EL (cell line): ENCODE measurements at regions not wholly inside any gene's neighbourhood (a gene's known extent, or its start where the extent isn't known, plus 50 kb on each side); places are given as distances from the start of the nearest gene placed in this dataset.
"Not testable (repeated sequence)": the region's sequence is repeated elsewhere in the genome, so short reads cannot be mapped to it uniquely, and the experiment has no call there.

Experiments
- DNase-seq: peaks from one replicate; pipeline ENCODE4 v3.0.0-alpha.2; 2016

DNA sequence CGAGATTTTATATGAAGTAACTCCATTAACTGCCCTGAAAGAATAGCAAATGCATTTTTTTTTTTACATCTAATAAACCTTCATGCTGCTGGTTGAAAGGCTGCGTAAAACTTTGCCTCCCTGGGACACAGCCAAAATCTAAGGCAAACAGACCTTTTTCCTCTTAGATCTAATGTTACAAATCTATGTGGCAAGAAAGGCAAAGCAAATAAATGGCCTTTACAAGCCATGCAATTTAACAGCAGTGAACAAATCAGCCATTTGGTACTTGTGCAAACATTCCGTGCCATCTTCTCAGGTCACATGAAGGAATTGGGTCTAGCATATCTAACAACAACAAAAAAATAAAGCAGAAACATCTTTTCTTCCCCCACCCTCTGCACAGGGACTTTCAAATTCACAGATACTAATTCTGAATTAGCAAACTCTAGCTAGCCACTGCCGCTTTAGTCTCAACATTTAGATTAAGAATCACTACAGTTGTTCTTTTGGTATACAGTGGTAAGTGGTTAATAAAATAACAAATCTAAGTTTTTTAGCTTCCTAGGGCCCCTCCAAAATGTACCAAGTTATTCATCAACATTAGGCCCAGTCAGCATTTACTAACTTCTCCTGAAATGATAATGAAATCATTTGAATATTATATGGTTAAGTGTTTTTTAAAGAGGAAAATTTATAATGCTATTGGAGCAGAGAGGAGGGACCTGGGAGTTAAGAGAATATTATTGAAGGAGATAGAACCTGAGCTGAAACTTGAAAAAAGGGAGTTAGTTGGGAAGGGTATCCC, 593.8 kb downstream of the SMARCA1 start:
- DNase-seq: no peak

GRCh38 chrX:128928636-128929035, 594.7 kb downstream of the SMARCA1 start:
- no peak for DNase-seq

GRCh38 chrX:128927363-128927762, 595.9 kb downstream of the SMARCA1 start:
- no peak for DNase-seq

DNA sequence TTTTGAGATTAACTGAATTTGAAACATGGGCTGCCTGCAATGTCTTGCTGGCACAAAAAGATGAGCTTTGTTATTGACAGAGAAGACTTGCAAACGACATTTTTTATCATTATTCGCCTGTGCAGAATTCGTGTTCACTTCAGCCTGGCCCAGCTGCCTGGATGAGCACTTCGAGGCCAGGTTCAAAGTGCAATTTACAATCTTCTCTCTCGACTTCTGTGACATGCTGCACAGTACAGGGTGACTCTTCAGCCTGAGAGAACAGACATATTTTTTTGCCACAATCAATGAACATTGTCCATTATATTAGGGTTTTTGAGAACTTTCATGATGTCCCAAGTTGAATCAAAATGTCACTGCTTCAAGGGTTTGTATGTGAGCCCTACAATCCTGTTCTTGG, 616.5 kb downstream of the SMARCA1 start:
- no peak for DNase-seq

GRCh38 chrX:128901018-128901417, 622.3 kb downstream of the SMARCA1 start:
- no peak for DNase-seq

DNA sequence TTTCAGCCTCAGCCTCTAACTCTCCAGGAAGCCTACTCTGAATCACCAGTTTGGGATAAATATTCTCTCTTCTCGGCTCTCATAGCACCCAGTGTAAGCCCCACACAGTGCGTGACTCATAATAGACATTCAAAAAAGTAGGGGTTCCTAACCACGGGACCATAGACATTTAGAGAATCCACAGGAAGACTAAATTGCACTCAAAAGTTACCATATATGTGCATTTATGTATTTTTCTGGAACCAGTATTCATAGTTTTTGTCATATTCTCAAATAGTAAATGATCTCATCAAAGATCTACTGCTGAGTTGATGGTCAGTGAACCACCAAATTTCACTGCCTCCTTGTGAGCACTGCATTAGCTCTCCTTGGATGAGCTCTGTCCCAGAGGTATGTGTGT, 625.7 kb downstream of the SMARCA1 start:
- DNase-seq: no peak

GRCh38 chrX:128891554-128891953, 631.7 kb downstream of the SMARCA1 start:
- DNase-seq: no peak

DNA sequence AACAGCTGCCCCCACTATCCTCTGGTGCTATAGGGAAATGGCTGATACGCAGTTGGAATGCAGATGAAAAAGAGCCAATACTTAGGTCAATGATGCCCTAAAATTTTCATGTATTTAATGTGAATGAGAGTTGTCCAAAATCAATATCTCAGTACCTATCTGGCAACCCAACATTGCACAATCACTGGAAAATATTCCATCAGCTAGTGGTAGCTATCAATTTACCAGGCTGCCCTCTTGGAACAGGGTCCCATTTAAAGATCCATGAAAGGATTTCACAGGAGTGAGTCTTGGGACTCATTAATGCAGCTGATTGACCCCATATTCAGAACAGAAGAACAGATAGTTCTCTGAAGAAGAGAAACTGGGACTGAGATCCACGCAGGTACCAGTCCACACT, 638.9 kb downstream of the SMARCA1 start:
- DNase-seq: no peak

GRCh38 chrX:128883650-128884049, 639.6 kb downstream of the SMARCA1 start:
- DNase-seq: no peak

DNA sequence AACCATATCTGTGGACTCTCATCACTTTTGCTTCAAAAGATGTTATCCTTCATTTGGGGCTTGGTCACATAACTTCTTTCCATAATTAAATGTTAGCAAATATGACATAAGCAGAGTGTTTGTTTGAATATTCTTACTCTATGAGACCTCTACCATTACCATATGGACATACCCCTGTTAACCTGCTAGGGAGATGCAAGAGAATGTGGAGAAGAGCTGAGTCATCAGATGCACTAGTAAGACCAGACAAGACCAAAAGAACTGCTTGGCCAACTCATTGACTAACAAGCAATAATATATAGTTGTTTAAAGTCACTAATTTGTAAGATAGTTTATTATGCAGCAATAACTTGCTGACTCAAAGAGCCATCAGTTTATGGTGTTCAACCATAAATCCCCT, 652.9 kb downstream of the SMARCA1 start:
- DNase-seq: no peak

- no peak for DNase-seq
Measured at GRCh38 chrX:128862557-128862956, 660.7 kb downstream of the SMARCA1 start.

DNA sequence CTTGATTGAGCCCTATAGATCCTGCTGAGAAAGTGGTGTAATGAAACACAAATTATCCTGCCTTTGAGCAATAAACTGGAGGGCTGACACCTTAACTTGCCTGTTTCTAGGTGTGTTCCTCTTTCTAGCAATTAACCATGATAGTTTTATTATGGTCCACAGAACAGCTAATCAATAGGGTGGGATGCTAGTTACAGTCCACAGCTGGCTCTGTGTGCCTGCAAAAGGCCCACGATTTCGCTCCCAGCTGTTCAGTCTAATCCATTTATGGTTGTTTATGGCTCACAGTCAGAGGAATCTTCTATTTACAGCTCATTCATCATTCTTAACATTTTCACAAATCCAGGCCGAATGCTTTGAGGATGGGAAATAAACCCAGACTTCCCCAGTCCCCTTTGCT, 674.9 kb downstream of the SMARCA1 start:
- DNase-seq: no peak

DNA sequence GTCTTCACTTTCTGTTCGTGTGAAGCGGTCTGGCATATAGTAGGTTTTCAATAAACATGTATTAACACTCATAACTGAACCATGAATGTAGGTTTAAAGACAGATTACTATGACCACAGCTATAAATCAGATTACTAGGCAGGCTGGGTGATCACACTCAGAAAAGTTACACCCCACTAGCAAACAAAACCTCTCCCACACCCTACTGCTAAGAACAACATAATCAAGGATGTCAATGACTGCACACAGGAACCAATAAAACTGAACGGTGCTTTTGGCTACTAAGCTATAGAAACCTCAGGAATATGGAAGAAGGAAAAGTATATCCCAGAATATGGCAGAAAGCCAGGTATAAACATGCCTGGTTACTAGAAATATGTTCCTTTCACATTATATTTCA, 676.9 kb downstream of the SMARCA1 start:
- no peak for DNase-seq

DNA sequence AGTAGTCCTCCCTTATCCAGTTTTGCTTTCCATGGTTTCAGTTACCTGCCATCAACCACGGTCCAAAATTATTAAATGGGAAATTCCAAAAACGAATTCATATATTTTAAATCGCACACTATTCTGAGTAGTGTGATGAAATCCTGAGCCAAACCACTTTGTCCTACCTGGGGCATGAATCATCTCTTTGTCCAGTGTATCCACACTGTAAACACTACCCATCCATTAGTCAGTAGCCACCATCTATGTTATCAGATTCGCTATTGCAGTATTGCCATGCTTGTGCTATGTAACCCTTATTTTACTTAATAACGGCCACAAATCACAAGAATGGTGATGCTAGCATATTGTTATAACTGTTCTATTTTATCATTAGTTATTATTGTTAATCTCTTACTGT, 704.6 kb downstream of the SMARCA1 start:
- DNase-seq: no peak

DNA sequence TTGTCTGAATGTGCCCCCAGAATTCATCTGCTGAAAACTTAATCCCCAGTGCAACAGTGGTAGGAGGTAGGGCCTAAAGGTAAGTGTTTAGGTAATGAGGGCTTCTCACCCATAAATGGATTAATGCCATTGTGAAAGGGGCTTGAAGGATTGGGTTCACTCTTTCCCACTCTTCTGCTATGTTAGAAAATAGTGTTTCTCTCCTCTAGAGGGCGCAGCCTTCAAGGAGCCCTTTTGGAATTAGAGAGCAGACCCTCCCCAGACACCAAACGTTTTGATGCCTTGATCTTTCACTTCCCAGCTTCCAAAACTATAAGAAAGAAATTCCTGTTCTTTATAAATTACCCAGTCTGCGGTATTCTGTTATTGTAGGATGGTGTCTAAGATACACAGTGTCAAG, 706.4 kb downstream of the SMARCA1 start:
- no peak for DNase-seq

GRCh38 chrX:128807367-128807766, 715.9 kb downstream of the SMARCA1 start:
- no peak for DNase-seq

- no peak for DNase-seq
Measured at GRCh38 chrX:128805236-128805635, 718.1 kb downstream of the SMARCA1 start.

- no peak for DNase-seq
Measured at GRCh38 chrX:128804828-128805227, 718.5 kb downstream of the SMARCA1 start.

GRCh38 chrX:128800138-128800537, 723.2 kb downstream of the SMARCA1 start:
- no peak for DNase-seq

DNA sequence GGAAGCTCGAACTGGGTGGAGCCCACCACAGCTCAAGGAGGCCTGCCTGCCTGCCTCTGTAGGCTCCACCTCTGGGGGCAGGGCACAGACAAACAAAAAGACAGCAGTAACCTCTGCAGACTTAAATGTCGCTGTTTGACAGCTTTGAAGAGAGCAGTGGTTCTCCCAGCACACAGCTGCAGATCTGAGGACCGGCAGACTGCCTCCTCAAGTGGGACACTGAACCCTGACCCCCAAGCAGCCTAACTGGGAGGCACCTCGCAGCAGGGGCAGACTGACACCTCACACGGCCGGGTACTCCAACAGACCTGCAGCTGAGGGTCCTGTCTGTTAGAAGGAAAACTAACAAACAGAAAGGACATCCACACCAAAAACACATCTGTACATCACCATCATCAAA, 730.9 kb upstream of the ACTRT1 start:
- not testable (repeated sequence) for DNase-seq

GRCh38 chrX:128781506-128781905, 729.3 kb upstream of the ACTRT1 start:
- DNase-seq: no peak

- no peak for DNase-seq
Measured at GRCh38 chrX:128780934-128781333, 728.7 kb upstream of the ACTRT1 start.

GRCh38 chrX:128769495-128769894, 717.3 kb upstream of the ACTRT1 start:
- DNase-seq: no peak

DNA sequence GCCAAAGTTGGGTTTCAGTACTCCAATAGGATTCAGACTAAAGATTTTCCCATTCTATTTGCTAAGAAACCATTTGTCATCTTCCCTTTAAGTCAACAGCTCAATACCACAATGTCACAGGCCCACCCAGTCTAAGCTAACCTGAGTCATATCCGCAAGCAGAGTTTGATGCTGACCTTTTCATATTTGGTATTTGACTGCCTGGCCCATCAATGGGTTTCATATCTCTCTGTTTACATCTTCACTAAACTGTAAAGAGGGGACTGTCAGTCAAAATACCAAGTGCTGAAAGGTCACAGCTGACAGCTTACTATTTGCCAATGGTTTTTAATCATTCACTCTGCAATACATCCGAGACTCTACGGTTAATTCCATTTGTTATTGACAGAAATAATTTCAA, 707.5 kb upstream of the ACTRT1 start:
- no peak for DNase-seq

DNA sequence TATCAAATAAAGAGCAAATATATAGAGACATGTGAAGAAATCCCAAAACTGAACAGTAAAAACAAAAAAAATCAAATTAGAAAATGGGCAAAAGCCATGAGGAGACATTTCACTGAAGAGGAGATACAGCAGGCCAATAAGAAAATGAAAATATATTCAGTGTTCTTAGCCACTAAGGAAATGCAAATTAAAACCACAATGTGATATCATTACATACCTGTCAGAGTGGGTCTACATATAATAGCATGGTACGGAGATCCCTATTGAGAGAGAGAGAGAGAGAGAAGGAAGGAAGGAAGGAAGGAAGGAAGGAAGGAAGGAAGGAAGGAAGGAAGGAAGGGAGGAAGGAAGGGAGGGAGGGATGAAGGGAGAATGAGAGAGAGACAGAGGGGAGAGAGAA, 707.0 kb upstream of the ACTRT1 start:
- DNase-seq: no peak
